Stimulated activated CD8-positive, alpha-beta memory T cell treated with anti-CD3 and anti-CD28 coated beads, Interleukin-7, amount 100 ng/mL, for 48 hours (primary cell): ENCODE measurements at regions not wholly inside any gene's neighbourhood (a gene's known extent, or its start where the extent isn't known, plus 50 kb on each side); places are given as distances from the start of the nearest gene placed in this dataset.

Experiments
- DNase-seq, 2 donors: peaks; one replicate each; pipeline ENCODE4 v3.0.0-alpha.2; 2020; ENCODE audit warnings: low read depth in 1 of 2; ENCODE audit errors: extremely low read depth in 1 of 2

DNA sequence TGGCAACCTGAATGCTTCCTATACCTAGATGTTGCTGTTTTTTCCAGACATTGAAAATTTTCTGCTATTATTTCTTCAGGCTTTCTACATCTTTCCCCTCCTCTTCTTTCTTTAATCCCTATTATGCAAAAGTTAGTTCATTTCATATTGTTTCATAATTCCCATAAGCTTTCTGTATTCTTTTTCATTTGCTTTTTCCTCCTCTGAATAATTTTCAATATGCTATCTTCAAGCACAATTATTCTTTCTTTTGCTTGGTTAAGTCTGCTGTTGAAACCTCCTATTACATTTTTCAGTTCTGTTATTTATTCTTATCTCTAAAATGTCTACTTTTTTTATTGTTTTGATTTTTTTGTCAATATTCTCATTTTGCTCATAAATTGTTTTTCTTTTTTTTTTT lies 947.1 kb upstream of the MIR17HG start:
- no peak for DNase-seq

GRCh38 chr13:90401150-90401549 lies 946.3 kb upstream of the MIR17HG start:
- DNase-seq: no peak

GRCh38 chr13:90402102-90402501 lies 945.4 kb upstream of the MIR17HG start:
- no peak for DNase-seq

DNA sequence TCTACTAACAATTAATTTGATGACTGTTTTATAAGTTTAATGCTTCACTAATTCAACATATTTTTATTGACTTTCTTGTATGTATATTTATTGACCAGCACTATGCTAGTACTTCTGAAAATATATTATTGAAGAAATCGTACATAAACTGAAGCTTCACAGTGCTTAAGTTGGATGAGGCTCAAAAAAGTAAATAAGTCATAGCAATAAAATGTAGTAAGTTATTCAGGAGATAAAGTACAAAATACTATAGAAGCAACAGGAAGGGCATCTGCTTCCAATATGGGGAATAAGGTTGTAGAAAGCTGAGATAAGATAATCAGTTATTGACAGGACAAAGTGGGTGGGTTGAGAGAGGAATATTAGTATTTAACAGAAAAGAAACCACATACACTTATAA lies 944.9 kb upstream of the MIR17HG start:
- no peak for DNase-seq

- DNase-seq: no peak
These were observed 944.0 kb upstream of the MIR17HG start for GRCh38 chr13:90403330-90404082.

GRCh38 chr13:90405301-90405700 lies 942.2 kb upstream of the MIR17HG start:
- DNase-seq: no peak

GRCh38 chr13:90412980-90413379 lies 934.5 kb upstream of the MIR17HG start:
- no peak for DNase-seq

GRCh38 chr13:90413548-90413947 lies 933.9 kb upstream of the MIR17HG start:
- DNase-seq: no peak

DNA sequence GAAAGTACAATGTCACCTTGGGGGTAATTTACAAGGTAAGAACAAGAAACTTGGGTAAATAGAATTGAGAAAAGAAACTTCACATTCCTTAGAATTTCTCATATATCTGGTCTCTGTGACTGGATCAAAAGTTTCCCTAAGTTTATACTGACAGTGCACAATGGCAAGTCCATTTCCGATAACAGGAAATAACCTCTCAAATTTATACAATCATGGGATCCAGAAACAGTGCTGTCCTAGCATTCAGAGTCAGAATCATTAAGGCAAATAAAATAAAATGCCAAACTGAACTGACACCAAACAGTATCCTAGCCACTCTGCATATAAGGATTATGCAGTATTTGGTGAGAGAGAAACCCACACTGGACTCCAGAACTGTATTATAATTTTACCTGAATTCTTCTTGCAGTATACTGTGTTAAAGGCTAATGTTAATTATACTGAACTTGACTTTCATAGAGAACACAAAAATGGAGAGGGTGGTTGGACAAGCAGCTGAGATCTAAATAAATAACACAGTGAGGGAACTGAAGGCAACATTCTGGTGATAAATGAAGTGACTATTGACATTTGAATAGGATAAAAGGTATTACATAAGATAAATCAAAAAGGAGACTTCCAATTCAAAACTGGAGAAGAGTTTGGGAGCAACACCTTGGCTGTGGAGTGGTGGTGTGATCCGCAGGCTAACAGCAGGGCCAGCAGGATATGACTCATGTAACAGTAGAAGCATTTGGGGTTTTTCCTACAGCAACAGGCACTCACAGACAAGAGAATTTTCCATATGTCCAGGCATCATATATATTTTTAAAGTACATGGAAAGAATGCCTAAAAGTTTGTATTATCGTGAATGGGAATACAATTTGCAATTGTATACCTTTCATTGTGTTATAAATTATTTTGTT lies 932.5 kb upstream of the MIR17HG start:
- no peak for DNase-seq

GRCh38 chr13:90415902-90416301 lies 931.6 kb upstream of the MIR17HG start:
- DNase-seq: no peak

DNA sequence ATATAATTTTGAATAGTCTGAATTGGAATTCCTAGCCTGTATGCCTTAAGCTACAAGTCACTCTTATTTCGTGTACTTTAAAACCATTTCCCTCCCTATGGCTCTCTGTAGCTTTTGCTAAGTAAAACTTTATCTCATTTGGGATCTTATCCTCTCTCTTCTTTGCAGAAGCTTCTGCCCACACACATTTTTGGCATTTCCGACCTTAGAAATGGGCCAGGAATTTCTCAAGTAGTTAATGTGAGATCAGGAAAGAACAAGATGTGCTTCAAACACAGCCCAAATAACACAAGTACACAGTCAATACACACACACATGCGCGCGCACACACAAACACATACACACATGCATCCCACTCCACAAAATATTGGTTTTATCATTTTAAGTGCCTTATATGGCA lies 931.0 kb upstream of the MIR17HG start:
- no peak for DNase-seq

DNA sequence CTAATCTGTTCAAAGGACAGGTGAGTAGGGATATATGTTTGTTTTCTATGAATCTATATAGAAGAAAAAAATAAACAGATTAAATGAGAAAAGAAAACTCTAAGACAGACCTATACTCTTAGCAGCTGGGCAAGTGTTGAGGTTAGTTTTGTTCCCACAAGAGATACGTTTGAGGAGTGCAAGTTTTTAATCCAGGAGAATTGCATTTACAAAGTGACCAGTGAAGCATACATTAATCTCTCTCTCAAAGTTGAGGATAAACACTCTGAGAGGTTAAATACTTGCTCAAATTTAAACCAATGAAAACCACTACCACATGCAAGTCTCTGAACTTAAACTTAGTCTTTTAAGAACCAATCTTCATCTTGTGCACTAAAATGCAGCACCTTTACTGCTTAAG lies 930.5 kb upstream of the MIR17HG start:
- DNase-seq: no peak

DNA sequence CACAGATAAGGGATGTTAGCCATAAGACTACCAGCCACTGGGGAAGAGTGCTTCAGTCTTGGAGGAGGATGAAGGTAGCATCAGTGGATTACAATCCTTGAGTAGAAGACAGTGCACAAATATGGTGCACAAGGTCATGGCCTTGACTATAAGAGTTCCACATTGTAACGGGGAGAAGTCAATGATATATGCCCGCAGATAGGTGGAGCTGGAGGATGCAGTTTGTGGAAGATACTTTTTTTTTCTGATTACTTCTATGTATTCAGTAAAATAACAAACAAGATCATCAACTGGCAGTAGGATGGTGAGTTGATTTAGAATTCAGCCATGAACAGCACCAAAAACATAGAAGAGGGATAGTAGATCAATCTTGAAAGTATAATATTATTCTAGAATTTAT lies 926.8 kb upstream of the MIR17HG start:
- DNase-seq: no peak

GRCh38 chr13:90427322-90428272 lies 919.9 kb upstream of the MIR17HG start:
- DNase-seq: no peak

GRCh38 chr13:90428522-90429210 lies 918.8 kb upstream of the MIR17HG start:
- no peak for DNase-seq

GRCh38 chr13:90430127-90430526 lies 917.4 kb upstream of the MIR17HG start:
- DNase-seq: no peak

DNA sequence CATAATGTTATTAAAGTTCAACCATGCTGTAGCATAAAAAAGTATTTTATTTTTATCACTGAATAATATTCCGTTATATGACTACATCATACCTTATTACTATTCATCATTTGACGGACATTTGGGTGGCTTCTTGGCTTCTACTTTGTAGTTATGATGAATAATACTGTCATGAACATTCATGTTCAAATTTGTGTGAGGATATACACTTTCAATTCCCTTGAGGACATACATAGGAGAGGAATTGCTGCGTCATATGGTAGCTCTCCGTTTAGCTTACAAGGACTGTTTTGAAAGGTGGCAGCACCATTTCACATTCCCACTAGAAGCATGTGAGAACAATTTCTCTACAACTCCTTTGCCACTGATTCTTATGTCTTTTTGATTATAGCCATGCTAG lies 910.8 kb upstream of the MIR17HG start:
- no peak for DNase-seq

GRCh38 chr13:90438576-90438975 lies 908.9 kb upstream of the MIR17HG start:
- no peak for DNase-seq

- DNase-seq: no peak
These were observed 904.2 kb upstream of the MIR17HG start for GRCh38 chr13:90443268-90443667.

- DNase-seq: no peak
These were observed 903.3 kb upstream of the MIR17HG start for GRCh38 chr13:90444232-90444631.
